GM10266 (cell line): ENCODE measurements at regions not wholly inside any gene's neighbourhood (a gene's known extent, or its start where the extent isn't known, plus 50 kb on each side); places are given as distances from the start of the nearest gene placed in this dataset.

Source experiments
- DNase-seq: peaks from one replicate; pipeline ENCODE4 v3.0.0; 2012; ENCODE audit errors: extremely low spot score
- TF ChIP-seq, protein P1 (sequence below): IDR thresholded peaks from 2 replicates; pipeline ENCODE4 v1.5.1; 2012; ENCODE audit warnings: mild to moderate bottlenecking, low read depth; ENCODE audit not compliant: control insufficient read depth, insufficient read depth; ENCODE audit errors: missing control alignments

DNA sequence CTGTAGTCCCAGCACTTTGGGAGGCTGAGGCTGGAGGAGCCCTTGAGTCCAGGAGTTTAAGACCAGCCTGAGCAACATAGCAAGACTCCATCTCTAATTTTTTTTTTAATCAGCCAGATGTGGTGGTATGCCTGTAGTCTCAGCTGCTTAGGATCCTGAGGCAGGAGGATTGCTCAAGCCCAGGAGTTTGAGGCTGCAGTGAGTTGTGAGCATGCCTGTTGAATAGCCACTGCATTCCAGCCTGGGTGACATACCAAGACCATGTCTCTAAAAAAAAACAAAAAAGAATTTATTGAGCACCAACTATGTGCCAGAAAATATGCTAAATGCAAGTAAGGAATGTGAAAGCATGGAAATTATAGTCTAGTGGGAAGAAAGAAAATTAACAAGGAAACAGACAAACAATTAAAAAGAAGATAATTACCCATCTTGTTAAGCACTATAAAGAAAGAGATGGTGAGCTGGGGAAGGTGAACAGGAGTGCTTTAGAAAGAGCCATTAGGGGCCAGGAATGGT lies 104.0 kb upstream of the ZNF678 start:
- no peak for DNase-seq
- TF ChIP-seq, protein P1, sequence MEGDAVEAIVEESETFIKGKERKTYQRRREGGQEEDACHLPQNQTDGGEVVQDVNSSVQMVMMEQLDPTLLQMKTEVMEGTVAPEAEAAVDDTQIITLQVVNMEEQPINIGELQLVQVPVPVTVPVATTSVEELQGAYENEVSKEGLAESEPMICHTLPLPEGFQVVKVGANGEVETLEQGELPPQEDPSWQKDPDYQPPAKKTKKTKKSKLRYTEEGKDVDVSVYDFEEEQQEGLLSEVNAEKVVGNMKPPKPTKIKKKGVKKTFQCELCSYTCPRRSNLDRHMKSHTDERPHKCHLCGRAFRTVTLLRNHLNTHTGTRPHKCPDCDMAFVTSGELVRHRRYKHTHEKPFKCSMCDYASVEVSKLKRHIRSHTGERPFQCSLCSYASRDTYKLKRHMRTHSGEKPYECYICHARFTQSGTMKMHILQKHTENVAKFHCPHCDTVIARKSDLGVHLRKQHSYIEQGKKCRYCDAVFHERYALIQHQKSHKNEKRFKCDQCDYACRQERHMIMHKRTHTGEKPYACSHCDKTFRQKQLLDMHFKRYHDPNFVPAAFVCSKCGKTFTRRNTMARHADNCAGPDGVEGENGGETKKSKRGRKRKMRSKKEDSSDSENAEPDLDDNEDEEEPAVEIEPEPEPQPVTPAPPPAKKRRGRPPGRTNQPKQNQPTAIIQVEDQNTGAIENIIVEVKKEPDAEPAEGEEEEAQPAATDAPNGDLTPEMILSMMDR: no peak

GRCh38 chr1:227454686-227455085 lies 108.7 kb upstream of the ZNF678 start:
- TF ChIP-seq, protein P1: no peak
- DNase-seq: no peak

DNA sequence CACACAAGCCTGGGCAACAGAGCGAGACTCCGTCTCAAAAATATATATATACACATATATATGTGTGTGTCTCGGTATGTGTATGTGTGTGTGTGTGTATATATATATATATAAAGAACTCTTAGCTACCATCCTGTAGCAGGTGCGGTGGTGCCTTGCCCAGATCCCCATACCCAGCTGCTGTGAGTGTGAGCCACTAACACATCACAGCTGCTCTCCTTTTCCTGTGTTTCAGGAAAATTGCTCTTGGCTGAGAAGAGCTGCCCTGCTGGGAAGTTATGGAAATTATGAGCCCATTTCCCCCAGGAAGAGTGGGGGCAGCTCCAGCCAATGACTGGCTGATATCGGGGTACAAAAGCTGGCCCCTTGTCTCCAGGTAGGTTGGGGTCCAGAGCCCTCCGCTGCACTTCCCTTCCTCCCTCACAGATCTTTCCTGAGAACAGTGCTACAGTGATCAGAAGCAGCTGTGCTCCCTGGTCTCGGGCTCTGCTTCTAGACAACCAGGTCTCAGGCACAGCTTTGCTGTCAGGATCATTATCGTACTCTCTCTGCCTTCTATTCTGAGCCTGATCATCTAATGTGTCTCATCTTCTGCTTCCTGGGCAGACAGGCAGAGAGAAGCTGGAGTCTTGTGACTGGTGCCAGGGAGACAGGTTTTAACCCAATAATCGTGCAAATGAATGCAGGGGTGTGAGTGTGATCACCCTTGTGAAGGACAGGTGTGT lies 109.6 kb upstream of the ZNF678 start:
- TF ChIP-seq, protein P1: no peak
- no peak for DNase-seq

DNA sequence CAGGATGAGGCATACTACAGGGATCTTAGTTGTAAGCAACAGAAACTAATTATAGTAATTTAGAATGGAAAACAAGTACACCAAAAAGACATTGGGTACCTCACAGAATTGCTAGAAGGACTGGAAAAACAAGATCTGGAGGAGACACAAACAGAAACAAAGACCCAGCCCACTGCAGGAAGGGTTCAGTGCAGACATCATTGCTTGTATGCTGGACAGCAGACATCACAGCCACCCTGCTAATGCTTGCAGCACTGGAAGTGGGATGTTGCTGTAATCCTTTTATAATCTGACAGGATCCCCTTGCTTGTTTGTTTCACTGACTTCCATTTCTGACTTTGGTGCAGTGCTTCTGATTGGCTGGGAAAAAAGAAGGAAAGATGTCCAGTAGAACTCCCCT lies 111.4 kb upstream of the ZNF678 start:
- DNase-seq: no peak
- TF ChIP-seq, protein P1: no peak

- TF ChIP-seq, protein P1: no peak
- DNase-seq: no peak
Observed at GRCh38 chr1:227451057-227451456, 112.3 kb upstream of the ZNF678 start.

GRCh38 chr1:227450489-227450888 lies 112.9 kb upstream of the ZNF678 start:
- no peak for DNase-seq
- TF ChIP-seq, protein P1: no peak

DNA sequence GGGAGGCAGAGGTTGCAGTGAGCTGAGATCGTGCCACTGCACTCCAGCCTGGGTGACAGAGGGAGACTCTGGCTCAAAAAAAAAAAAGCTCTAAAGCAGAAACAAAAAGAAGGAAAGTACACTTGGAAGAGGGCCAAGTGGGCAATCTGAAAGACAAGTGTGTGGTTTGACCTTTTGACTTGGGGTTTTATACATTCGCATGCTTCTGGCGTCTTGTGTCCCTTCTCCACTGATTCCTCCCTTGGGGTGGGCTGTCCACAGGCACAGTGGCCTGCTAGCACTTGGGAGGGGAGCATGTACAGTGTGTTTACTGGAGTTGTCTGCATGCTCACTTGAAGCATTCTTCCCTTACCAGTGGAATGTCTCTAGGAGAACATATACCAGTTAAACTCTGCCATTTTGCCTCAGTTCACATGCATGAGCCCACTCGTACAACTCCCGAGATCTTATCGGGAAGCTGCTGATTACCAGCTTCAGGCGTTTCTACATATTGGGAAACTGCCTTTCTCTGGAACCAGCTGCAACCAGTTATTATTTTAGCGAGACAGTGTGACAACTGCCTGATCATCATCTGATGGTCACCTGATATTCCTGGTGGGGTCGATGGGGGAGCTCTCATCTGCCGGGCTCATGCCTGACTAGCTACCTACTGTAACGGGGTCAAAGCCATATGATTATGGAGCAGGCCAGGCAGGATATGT lies 113.5 kb upstream of the ZNF678 start:
- TF ChIP-seq, protein P1: no peak
- DNase-seq: no peak
